ENCODE measurements at regions not wholly inside any gene's neighbourhood (a gene's known extent, or its start where the extent isn't known, plus 50 kb on each side); places are given as distances from the start of the nearest gene placed in this dataset.

DNA sequence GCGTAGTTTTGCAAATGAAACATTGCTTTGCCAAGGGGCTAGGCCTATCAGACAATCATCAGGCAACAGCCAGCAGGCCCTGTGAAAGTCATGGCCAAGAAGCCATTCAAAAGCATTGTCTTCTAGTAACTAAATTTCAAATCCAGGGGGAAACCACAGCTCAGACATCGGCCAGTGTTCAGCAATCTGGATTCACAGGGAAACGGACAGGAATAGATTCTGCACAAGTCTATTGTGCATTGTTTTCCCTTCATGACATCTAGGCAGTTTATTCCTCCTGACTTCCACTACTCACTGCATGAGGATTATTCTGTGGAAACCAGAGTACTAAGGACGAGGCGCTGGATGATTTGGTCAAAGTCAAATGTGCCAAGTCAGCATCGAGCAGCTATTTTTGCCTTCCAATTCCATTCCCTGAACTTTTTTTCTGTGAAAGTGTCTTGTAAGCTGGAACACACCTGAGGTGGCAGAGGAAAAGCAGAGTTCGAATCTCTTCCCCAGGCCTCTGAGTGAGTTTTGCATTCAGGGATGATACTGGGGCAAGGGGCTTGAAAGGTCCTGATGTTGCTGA is 75.4 kb downstream of the VCPKMT start:
- Histone ChIP-seq H3K27me3 (no peaks in the 10 kb centered on the region), H3K4me3 (no peak overlapping the region), H3K4me1 (peaks cover 26% of the 10 kb centered on the region), H3K36me3 (replicated peaks in 1 of 2; ENCODE audit: insufficient read depth in 1 of 2, low read depth in 2 of 2) (no peaks in the 10 kb centered on the region), H3K27ac (peak overlapping the region in 1 of 4 donors; percentile 47), H3K9me3 (no peaks in the 10 kb centered on the region)
- intact Hi-C loops (cut with DNase I), result no loop called here
- 82% methylated on average over 7 of the region's 7 CpGs for WGBS, 2 donors
- DNase-seq, result no peak
- no peak for TF ChIP-seq POLR2A (IDR thresholded peaks at IDR 0.05)
- TF ChIP-seq, protein P1, sequence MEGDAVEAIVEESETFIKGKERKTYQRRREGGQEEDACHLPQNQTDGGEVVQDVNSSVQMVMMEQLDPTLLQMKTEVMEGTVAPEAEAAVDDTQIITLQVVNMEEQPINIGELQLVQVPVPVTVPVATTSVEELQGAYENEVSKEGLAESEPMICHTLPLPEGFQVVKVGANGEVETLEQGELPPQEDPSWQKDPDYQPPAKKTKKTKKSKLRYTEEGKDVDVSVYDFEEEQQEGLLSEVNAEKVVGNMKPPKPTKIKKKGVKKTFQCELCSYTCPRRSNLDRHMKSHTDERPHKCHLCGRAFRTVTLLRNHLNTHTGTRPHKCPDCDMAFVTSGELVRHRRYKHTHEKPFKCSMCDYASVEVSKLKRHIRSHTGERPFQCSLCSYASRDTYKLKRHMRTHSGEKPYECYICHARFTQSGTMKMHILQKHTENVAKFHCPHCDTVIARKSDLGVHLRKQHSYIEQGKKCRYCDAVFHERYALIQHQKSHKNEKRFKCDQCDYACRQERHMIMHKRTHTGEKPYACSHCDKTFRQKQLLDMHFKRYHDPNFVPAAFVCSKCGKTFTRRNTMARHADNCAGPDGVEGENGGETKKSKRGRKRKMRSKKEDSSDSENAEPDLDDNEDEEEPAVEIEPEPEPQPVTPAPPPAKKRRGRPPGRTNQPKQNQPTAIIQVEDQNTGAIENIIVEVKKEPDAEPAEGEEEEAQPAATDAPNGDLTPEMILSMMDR (IDR thresholded peaks at IDR 0.05), result no peak
- ATAC-seq, result no peak

DNA sequence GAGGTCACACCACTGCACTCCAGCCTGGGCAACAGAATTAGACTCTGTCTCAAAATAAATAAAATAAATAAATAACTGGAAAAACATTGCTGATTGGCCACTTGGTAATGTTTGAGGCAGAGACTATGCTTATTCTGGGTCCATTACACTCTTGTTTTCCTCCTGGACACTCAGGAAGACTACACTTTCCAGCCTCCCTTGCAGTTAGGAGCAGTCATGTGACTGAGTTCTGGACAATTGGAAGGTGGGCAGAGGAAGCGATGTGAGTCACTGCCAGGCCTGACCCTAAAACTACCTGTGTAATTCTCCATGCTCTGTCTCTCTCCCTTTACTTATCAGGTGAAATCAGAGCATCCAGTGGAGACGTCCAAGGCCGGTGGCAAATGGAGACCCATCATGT is 74.4 kb downstream of the VCPKMT start:
- H3K9me3 ChIP-seq, result no peaks in the 10 kb centered on the region
- intact Hi-C loops (cut with DNase I), result no loop called here
- no peak overlapping the region for H3K4me3 ChIP-seq
- no peaks in the 10 kb centered on the region for H3K27me3 ChIP-seq
- no peaks in the 10 kb centered on the region for H3K36me3 ChIP-seq (replicated peaks in 1 of 2; ENCODE audit: insufficient read depth in 1 of 2, low read depth in 2 of 2)
- no peak overlapping the region for H3K27ac ChIP-seq
- H3K4me1 ChIP-seq, result peaks cover 32% of the 10 kb centered on the region
- 87 to 89% methylated on average over 3 of the region's 3 CpGs for WGBS, 2 donors
- no peak for DNase-seq
- ATAC-seq, result no peak
- no peak for TF ChIP-seq POLR2A (IDR thresholded peaks at IDR 0.05)
- TF ChIP-seq, protein P1 (IDR thresholded peaks at IDR 0.05), result no peak

DNA sequence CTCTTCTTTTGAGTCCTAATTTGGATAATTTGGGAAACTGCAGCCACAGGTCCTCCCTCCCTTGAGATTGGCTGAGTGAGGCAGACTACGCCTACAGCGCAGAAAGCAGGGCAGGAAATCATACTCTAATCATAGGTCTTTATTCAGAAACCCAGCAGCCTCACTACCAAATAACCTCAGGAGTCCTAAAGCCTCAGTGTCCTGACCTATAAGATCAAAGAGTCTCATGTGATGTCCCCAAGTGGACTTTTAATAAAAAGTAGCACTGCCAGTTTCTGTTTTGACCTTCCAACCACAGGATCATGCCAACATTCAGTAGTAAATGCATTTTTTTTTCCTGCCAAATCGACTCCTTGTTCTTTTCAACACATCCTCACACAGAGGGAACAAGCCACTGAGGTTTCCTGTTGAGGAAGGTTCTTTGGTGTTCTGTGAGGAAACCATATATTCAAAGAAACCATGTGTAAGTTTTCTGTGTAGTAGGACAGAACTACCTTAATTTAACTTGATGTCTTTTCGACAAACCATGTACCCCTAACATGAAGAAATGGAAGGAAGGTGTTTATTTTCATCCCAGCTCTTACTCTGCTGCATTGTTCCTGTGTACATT is 72.2 kb downstream of the VCPKMT start:
- intact Hi-C loops (cut with DNase I), result no loop called here
- TF ChIP-seq, protein P1 (IDR thresholded peaks at IDR 0.05), result no peak
- H3K36me3 ChIP-seq (replicated peaks in 1 of 2; ENCODE audit: insufficient read depth in 1 of 2, low read depth in 2 of 2), result no peaks in the 10 kb centered on the region
- peak overlapping the region; percentile 18 to 81 (median 65) for H3K27ac ChIP-seq
- ATAC-seq, result no peak
- DNase-seq, result no peak
- H3K9me3 ChIP-seq, result no peaks in the 10 kb centered on the region
- no peaks in the 10 kb centered on the region for H3K27me3 ChIP-seq
- no peak overlapping the region for H3K4me3 ChIP-seq
- 60 to 70% methylated on average over 4 of the region's 4 CpGs for WGBS, 2 donors
- H3K4me1 ChIP-seq, result peaks cover 39% of the 10 kb centered on the region

DNA sequence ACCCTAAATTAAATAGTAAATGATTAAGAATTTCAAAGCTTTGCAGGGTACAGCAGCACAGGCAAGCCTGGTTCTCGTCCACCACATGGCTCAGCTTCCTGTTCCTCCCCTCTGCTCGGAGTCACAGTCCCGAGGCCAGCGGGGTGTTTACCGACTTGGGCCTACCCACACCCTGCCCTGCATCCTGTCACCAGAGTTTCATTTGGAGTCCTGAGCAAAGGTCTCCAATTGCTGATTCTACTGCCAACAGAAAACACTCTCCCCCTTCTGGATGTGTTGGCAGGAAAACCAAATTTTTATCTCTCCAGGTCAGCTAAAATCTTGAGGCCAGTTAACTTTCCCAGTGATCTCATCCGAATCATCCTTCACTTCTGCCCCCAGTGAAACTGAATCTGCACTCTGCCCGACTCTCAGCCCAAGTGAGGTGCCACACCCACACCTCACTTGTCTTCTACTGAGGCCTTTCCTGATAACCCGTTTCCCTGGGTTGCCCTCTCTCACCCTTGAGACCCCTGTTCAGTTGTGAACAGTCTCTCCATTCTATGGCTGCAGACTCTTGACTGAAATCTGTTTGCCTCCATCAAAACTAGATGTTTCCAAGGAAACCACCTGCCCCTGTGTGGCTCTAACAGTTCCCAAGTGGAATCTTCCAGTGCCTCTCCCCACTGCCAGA is 71.2 kb downstream of the VCPKMT start:
- intact Hi-C loops (cut with DNase I), result no loop called here
- no peaks in the 10 kb centered on the region for H3K9me3 ChIP-seq
- no peak overlapping the region for H3K4me3 ChIP-seq
- no peaks in the 10 kb centered on the region for H3K36me3 ChIP-seq (replicated peaks in 1 of 2; ENCODE audit: insufficient read depth in 1 of 2, low read depth in 2 of 2)
- peak; percentile 66 to 87 (median 76) for DNase-seq
- no peaks in the 10 kb centered on the region for H3K27me3 ChIP-seq
- TF ChIP-seq, protein P1 (IDR thresholded peaks at IDR 0.05), result peak in 2 of 7 experiments; percentile 13 to 14
- TF ChIP-seq POLR2A (IDR thresholded peaks at IDR 0.05), result peak in 2 of 3 donors; percentile 27 to 36
- peak; percentile 91 for ATAC-seq
- H3K27ac ChIP-seq, result peak overlapping the region; percentile 62 to 81 (median 71)
- peaks cover 39% of the 10 kb centered on the region for H3K4me1 ChIP-seq
- WGBS, 2 donors, result 25 to 32% methylated on average over 8 of the region's 8 CpGs

Measured in body of pancreas (tissue), 4 donors.